ENCODE measurements at regions not wholly inside any gene's neighbourhood (a gene's known extent, or its start where the extent isn't known, plus 50 kb on each side); places are given as distances from the start of the nearest gene placed in this dataset.

GRCh38 chr21:38082936-38083485, 166.8 kb upstream of the KCNJ6 start:
- no peak for TF ChIP-seq POLR2A (IDR thresholded peaks at IDR 0.05)
- no peak for TF ChIP-seq CTCF (IDR thresholded peaks at IDR 0.05)
